SK-N-DZ (cell line): ENCODE measurements at regions not wholly inside any gene's neighbourhood (a gene's known extent, or its start where the extent isn't known, plus 50 kb on each side); places are given as distances from the start of the nearest gene placed in this dataset.
A peak's percentile ranks its signal among the peaks of the same experiment; 100 is the strongest.

Experiments
- DNase-seq: peaks from one replicate; pipeline ENCODE4 v3.0.0-alpha.2; 2015; ENCODE audit warnings: low spot score

DNA sequence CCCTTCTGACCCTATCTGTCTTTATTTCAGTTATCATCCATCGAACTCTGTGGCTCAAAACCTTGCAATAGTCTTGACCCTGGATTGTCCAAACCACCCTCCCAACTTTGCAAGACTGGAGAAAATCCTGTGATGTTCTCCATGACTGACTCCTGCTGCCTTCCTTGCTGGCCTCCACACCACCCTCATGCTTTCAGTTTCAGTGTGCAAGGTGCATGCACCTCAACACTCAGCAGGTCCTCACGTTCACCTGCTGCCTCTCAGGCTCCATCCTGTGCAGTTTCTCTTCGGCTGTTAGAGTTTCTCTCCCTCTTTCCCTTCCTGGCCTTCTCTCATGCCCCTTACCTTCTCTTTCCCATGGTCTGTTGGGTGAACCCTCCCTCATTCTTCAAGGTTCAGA is 59.4 kb upstream of the ASIC2 start:
- DNase-seq, result no peak

DNA sequence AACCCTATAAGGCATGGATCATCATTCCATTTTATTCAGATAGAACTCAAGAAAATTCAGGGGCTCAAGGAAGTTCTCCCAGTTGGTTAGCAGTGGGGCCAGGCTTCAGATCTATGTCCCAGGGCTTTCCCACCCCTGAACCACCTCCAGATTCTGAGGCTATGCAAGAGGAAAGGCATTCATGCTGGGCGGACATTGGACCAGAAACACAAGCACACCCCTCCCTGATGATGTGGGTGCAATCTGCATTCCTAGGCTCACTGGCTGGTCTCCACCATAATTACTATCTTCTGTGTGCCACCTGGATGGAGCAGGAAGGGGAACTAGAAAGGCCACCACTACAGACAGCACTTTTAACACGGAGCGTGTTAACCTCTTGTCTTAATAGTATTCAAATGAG is 63.2 kb upstream of the ASIC2 start:
- DNase-seq, result no peak

DNA sequence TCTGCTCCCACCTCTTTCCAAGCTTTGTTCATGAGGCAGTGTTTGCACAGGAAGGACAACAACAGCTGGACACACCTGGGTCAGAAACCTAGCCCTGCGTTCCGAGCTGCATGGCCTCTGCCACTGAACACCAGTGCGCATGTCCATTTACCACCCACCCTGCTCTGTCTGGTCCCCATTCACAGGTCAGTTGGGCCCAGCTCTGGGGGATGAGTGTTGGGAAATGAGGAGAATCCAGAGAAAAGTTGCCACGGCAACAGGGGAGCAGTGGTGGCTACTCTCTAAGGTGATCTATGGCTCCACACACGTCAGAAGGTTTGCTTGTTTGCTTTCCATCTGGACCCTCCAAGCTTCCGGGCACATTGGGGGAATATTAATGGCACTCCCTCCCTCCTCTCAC is 70.4 kb upstream of the ASIC2 start:
- no peak for DNase-seq

DNA sequence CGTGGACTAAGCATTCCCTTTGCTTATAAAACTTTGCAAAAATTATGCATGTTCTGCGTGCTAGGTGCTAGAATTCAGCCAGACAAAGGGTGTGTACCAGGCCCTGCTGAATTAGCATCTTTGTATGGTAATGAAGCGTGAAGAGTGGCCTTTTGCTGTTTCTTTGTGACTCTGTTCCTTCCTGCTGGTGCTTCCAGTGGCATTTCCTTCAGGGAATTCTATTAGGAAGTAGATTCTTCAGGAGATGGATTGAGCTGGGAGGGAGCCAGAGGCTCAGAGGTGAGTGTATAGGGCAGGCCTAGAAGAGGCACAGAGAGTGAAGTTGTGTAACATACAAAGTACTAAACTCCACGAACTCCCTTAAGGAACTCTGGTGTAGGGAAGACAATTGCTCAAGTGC is 73.9 kb upstream of the ASIC2 start:
- no peak for DNase-seq

DNA sequence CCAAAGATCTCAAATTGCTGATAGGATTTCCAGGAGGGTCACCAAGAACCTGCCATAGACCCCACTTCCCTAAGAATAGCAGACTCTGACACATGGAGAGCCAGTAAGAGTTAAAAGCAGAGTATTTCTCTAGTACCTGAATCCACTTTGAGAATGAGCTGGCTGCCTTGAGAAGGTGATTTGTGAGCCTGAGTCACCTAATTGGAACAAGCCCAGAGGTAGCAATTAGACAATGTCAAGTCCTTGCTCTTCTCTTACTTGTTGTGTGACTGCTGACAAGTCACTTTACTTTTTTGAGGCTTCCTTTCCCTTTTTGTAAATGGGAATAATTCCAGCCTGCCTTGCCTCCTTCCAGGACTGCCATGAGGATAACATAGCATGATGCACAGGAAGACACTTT is 76.1 kb upstream of the ASIC2 start:
- DNase-seq, result no peak

DNA sequence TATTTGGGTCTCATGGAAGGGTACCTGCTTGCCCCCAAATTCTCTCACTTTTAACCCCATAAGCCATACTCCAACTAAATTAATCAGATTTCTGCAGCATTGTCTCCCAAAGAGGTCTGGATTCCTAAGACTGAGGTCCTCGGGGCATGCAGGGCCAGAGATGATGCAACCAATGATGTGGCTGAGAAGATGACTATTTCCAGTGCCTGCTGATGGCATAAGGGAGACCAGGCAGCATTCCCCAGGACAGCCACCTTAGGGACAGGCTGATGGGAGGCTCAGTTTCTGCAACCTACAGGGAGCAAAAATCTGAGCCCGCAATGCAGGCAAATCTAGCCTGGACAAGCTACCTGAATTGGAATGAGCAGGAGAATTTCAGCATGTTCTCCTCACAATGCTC is 76.8 kb upstream of the ASIC2 start:
- no peak for DNase-seq

DNA sequence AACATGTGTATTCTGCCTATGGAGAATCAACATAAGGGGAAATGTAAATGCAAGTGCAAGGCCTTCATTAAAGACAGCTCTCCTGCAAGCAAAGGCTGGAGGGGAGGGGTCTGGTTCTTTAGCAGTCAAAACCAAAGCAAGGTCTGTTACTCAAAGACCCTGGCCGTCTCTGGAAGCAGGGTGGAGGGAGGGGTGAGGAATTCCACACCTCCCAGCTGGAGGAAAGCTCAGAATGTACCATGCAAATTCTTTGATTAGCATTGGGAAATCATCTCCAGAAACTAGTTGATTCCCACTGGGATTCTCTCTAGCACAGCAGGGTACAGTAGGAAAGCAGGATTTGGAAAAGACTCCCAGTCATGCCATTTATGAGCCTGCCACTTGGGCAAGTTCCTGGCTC is 77.3 kb upstream of the ASIC2 start:
- DNase-seq, result no peak

DNA sequence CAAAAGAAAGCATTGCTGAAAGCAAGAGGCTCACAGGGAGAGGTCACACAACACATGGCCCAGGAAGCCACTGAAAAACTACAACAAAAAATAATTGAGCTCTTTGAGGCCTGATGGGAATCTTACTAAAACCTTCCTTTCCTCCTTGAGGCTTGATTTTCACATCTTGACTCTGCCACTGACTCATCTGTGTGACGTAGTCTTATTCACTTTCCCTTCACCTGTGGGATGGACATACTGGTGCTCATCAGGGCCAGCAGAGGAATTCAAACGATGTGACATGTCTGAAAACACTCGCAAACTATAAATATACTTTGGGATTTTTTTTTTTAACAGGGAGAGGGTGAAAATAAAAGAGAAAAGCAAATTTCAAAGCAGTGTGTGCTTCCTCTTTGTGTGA is 78.3 kb upstream of the ASIC2 start:
- no peak for DNase-seq

GRCh38 chr17:33373273-33373672 is 80.2 kb upstream of the ASIC2 start:
- DNase-seq, result no peak

- DNase-seq, result no peak
Observed at GRCh38 chr17:33375103-33375502, 82.0 kb upstream of the ASIC2 start.

GRCh38 chr17:33375783-33376182 is 82.7 kb upstream of the ASIC2 start:
- no peak for DNase-seq

DNA sequence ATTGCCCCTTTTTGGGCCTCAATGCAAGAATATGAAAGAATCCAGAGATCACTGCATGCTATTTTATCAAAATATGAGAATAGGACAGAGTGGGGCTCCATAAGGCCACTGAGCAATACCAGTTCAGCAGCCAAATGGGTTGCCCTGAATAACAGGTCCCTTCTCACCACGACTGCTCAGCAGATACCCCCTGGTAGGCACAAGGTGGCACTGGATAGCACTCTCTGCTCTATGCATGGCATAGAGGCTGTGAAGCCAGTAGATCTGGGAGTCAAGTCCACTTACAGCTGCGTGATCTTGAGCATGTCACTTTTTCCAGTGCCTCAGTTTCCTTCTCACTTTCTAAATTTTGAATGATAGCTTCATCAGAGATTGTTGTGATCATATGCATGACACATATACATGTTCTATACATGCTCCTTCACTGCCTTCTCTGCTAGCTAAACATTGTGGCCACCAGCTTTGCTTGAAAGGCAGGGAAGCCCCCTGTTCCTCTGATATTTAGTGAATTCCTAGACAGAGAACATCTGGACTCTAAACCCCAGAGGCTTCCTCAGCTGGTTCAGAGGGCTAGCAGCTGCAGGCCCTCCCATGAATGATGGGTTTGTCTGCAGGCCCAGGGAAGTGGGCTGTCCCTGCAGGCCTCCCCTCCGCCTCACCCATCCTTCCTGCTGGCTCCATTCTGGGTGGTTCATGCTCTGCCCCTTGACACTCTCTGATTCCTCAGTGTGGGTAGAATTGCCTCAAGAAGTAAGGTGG is 84.9 kb upstream of the ASIC2 start:
- no peak for DNase-seq

DNA sequence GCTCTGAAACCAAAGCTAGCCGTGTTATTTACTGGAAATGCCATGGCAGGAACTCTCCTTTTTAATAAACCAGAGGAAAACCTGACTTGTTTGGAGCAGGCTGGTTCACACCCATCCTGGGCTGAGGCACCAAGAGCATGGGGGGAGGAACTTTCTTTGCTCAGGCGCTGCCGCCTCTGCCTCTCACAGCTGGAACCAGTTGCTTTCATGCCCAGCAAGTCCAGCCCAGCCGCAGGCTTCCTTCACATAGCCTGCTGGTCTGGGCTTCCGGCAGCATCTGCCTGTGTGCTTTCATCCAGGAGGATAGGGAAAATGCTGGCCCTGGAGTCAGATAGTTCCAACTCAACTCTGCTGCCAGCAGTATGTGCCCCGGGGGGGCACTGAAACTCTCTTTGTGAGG is 88.1 kb upstream of the ASIC2 start:
- DNase-seq, result no peak

- DNase-seq, result no peak
Observed at GRCh38 chr17:33383488-33384023, 90.5 kb upstream of the ASIC2 start.

GRCh38 chr17:33385133-33385532 is 92.0 kb upstream of the ASIC2 start:
- no peak for DNase-seq

- no peak for DNase-seq
Observed at GRCh38 chr17:33385713-33386112, 92.6 kb upstream of the ASIC2 start.

DNA sequence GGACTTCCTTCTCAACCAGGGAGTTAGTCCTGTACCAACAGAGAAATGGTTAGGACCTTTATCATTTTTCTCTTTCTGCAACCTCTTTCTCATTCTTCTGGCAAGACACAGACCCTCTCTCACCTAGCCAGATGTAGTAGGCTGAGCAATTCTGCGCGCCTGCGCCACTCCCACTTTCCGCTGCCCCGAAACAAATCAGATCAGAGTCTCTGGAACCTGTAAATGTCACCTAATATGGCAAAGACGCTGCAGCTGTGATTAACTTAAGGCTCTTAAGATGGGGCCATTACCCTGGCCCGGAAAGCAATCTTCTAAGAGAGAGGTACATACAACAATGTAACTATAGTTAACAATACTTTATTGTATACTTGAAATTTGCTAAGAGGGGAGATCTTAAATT is 94.3 kb upstream of the ASIC2 start:
- peak; percentile 97 for DNase-seq

DNA sequence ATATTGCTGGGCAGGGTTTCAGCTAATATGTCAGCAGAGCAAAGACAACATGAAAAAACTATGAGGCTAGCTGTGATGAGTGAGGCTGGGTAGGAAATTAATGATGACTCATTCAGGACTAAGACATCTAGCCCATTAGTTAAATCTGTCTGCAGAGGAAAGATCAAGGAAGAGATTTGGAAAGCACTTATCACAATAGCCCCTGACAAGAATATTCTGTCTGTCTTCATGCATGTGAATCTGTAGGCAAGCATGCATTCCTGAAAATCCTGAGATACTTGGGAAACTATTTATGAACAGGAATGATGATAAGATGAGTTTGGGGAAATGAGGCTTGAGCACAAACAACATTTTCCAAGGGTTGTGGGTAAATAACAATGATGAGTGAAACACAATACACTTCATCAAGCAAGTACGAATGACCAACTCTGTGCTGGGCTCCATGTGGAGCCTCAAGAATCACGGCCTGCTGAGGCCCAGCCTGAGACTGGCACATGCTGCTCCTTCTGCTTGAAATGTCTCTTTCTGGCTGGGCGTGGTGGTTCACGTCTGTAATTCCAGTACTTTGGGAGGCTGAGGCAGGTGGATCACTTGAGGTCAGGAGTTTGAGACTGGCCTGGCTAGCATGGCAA is 96.5 kb upstream of the ASIC2 start:
- peak; percentile 56 for DNase-seq

GRCh38 chr17:33390479-33391176 is 97.5 kb upstream of the ASIC2 start:
- DNase-seq, result peak; percentile 89

DNA sequence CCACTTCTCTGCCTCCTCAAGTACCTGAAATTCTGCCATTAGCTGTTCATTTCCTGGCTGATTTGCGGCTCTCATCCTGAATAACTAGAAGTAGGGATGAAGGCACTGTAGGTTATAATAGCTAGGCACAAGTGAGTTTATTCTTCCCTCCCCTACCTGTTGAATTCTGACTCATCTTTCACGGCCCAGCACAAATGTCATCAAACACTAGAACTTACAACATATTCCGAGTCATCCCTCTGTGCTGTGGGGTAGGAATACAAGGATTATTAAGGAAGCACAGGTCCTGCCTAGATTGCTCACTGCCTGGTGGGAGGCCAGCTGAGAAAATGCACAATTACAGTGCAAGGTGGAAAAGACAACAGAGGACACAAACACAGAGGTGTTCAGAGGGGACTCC is 103.7 kb upstream of the ASIC2 start:
- DNase-seq, result no peak

DNA sequence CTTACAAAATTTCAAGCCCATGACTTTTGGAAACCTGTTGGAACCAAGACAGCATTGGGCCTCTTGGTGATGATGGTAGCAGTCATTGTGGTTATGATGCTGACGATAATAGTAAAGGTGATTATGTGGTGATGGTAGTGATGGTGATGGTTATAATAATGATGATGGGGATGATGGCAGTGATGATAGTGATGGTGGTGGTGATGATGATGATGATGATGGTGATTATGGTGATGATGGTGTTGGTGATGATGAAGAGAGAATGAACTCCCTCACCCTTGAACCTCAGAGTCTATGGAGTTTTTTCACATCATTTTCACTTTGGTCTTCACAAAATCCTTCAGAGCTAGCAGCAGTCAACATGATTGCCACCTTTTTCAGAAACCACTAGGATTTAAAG is 105.3 kb upstream of the ASIC2 start:
- no peak for DNase-seq

DNA sequence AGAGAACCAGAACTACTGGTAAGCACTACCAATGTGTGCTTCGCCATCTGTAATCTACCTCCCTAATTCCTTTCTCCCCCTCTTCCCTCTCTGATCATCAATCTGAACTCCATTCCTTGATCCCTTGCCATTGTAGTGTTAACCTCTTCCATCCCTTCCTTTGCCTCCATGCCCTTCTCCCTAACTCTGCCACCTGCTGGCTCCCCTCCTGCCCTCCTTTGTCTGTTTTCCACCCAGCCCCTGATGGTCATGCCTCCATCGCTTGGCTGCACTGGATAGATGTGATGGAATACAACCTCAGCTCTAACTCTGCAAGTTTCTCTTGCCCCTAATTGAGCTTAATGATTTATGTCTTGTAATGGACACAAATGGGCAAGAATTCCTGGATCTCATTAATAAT is 108.2 kb upstream of the ASIC2 start:
- no peak for DNase-seq

GRCh38 chr17:33403194-33403593 is 110.1 kb upstream of the ASIC2 start:
- peak; percentile 88 for DNase-seq
